ENCODE measurements at regions not wholly inside any gene's neighbourhood (a gene's known extent, or its start where the extent isn't known, plus 50 kb on each side); places are given as distances from the start of the nearest gene placed in this dataset.

DNA sequence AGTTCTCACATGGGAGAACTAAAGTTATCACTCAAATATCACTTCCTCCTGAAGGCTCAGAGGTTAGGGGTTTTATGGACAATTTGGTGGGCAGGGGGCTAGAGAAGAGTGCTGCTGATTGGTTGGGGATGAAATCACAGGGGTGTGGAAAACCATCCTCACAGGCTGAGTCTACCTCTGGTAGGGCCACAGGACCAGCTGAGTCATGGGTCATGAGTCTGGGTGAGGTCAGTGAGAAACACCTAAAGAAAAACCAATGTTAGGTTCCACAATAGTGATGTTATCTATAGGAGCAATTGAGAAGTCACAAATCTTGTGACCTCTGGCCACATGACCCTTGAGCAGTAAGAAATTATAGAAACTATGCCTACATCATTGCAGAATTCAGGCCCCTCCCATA is 203.3 kb upstream of the TARS1 start:
- intact Hi-C loops (cut with DNase I), result no loop called here
- no peaks in the 10 kb centered on the region for H3K36me3 ChIP-seq
- DNase-seq, result no peak
- no peak for TF ChIP-seq CTCF (IDR thresholded peaks at IDR 0.05)
- no peak for TF ChIP-seq POLR2A (IDR thresholded peaks at IDR 0.05)
- TF ChIP-seq EP300 (IDR thresholded peaks at IDR 0.05), result no peak
- H3K27me3 ChIP-seq, result no peaks in the 10 kb centered on the region
- H3K4me1 ChIP-seq (ENCODE audit: insufficient read depth), result no peaks in the 10 kb centered on the region
- no peak overlapping the region for H3K27ac ChIP-seq
- no peak overlapping the region for H3K4me3 ChIP-seq
- H3K9me3 ChIP-seq, result no peaks in the 10 kb centered on the region

DNA sequence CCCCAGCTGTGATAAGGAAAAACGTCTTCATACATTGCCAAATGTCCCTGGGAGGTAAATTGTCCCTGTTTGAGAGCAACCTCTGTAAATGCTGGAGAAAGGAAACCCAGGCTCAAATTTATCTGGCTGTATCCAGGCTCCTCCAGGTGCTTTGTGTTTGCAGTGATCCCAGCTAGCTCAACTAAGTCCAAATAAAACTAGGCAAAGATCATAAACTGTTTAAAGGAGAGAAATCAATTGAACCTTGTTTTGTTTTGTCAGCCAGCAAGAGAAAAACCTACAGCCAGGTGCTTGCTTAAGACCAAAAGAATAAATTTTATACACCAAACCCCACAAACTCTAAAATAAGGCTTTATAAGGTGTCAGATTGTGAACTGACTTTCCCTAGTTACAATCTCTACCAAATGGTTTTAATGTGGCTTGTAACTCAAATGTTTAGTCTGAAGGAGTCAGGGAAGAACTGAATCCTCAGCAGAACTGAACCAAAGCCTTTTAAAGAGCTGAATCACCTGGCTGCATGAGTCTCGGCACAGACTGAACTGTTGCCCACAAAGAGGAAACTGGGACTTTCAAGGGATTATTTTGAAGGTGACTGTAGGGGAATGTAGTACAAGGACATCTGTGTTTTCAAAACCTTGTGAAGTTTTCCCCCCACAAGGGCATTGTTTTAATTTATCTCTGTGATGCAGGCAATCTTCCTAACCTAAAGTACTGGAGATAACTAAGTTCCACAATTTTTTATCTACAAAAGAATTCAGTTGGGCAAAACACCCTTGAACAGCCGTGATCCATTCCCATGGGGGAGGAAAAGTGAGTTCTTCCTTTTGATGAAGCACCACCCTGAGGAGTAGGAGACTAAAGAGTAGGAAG is 201.7 kb upstream of the TARS1 start:
- no peak overlapping the region for H3K4me3 ChIP-seq
- H3K4me1 ChIP-seq (ENCODE audit: insufficient read depth), result no peaks in the 10 kb centered on the region
- TF ChIP-seq CTCF (IDR thresholded peaks at IDR 0.05) (no peak), POLR2A (IDR thresholded peaks at IDR 0.05) (no peak), EP300 (IDR thresholded peaks at IDR 0.05) (no peak)
- no peaks in the 10 kb centered on the region for H3K36me3 ChIP-seq
- H3K9me3 ChIP-seq, result no peaks in the 10 kb centered on the region
- intact Hi-C loops (cut with DNase I), result no loop called here
- 6 to 22% (median 9%) methylated on average over 3 of the region's 3 CpGs for WGBS, 3 donors
- no peak overlapping the region for H3K27ac ChIP-seq
- no peak for DNase-seq
- H3K27me3 ChIP-seq, result no peaks in the 10 kb centered on the region

DNA sequence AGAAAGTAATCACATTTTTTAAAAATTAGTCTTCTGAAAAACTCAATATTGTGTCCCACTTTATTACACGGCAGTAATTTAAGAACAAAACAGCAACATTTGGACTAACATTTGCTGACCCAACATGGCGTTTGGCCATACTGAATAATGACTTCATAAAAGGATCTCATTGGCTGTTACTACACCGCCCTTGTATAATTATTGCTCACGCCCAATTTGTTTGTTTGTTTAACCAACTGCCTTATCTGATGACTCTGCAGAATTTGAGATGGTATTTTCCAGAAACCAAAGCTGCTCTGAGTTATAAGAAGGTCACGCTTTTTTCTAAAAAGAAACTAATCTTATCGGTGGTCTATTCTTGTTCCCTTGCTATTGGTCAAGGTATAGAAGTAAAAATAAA is 200.2 kb upstream of the TARS1 start:
- WGBS, 3 donors, result 78 to 88% (median 80%) methylated on average over 6 of the region's 6 CpGs
- Histone ChIP-seq H3K9me3 (no peaks in the 10 kb centered on the region), H3K4me1 (ENCODE audit: insufficient read depth) (no peaks in the 10 kb centered on the region), H3K4me3 (no peak overlapping the region), H3K36me3 (no peaks in the 10 kb centered on the region), H3K27ac (no peak overlapping the region), H3K27me3 (no peaks in the 10 kb centered on the region)
- no peak for TF ChIP-seq CTCF (IDR thresholded peaks at IDR 0.05)
- no peak for TF ChIP-seq EP300 (IDR thresholded peaks at IDR 0.05)
- no peak for TF ChIP-seq POLR2A (IDR thresholded peaks at IDR 0.05)
- intact Hi-C loops (cut with DNase I), result no loop called here
- DNase-seq, result no peak

GRCh38 chr5:33241802-33242201 is 199.0 kb upstream of the TARS1 start:
- H3K9me3 ChIP-seq, result no peaks in the 10 kb centered on the region
- intact Hi-C loops (cut with DNase I), result no loop called here
- H3K36me3 ChIP-seq, result no peaks in the 10 kb centered on the region
- 60 to 67% (median 61%) methylated on average over 4 of the region's 4 CpGs for WGBS, 3 donors
- H3K27me3 ChIP-seq, result no peaks in the 10 kb centered on the region
- H3K4me3 ChIP-seq, result no peak overlapping the region
- H3K4me1 ChIP-seq (ENCODE audit: insufficient read depth), result no peaks in the 10 kb centered on the region
- no peak overlapping the region for H3K27ac ChIP-seq
- TF ChIP-seq POLR2A (IDR thresholded peaks at IDR 0.05) (no peak), CTCF (IDR thresholded peaks at IDR 0.05) (no peak), EP300 (IDR thresholded peaks at IDR 0.05) (no peak)
- no peak for DNase-seq

All from ovary (tissue), 7 donors.